K562 (cell line): ENCODE measurements at regions not wholly inside any gene's neighbourhood (a gene's known extent, or its start where the extent isn't known, plus 50 kb on each side); places are given as distances from the start of the nearest gene placed in this dataset.

Experiments
- AFF4 ChIP-seq: sonication (generic); formaldehyde crosslinking; IDR thresholded peaks from 2 replicates; pipeline ENCODE4 v1.8.0; 2023; ENCODE audit warnings: mild to moderate bottlenecking, missing genetic modification reagents
- EGR1 ChIP-seq: fragments of 450-650 bp; conservative IDR thresholded peaks from 2 replicates; pipeline ENCODE4 v1.6.1; 2017; ENCODE audit warnings: mild to moderate bottlenecking
- HDAC1 ChIP-seq, 2 experiments: fragments of 450-650 bp; IDR thresholded peaks; 2 replicates each; pipeline ENCODE4 v1.6.1; 2016 to 2017; ENCODE audit warnings: inconsistent platforms in 1 of 2, mild to moderate bottlenecking in 1 of 2, moderate library complexity in 1 of 2
- HMG20A ChIP-seq: fragments of 450-650 bp; formaldehyde crosslinking; conservative IDR thresholded peaks from 2 replicates; pipeline ENCODE4 v1.4.0; 2020; ENCODE audit warnings: mild to moderate bottlenecking, mixed read lengths
- HNRNPLL ChIP-seq: fragments of 200-400 bp; formaldehyde crosslinking; IDR thresholded peaks from 2 replicates; pipeline ENCODE4 v1.6.1; 2017; ENCODE audit warnings: low read length, low read depth, mild to moderate bottlenecking; ENCODE audit not compliant: poor library complexity, severe bottlenecking
- IRF2 ChIP-seq: sonication (generic); formaldehyde crosslinking; IDR thresholded peaks from 2 replicates; pipeline ENCODE4 v1.8.1; 2022; ENCODE audit warnings: mild to moderate bottlenecking, missing genetic modification reagents
- IRF9 ChIP-seq: fragments of 450-650 bp; IDR thresholded peaks from 2 replicates; pipeline ENCODE4 v1.6.1; 2016; ENCODE audit warnings: missing biosample characterization, missing genetic modification characterization
- NFE2 ChIP-seq: IDR thresholded peaks from 2 replicates; pipeline ENCODE4 v1.6.1; 2014; ENCODE audit warnings: antibody characterized with exemption, low read depth
- NKRF ChIP-seq: fragments of 450-650 bp; IDR thresholded peaks from 2 replicates; pipeline ENCODE4 v1.6.1; 2016; ENCODE audit warnings: borderline replicate concordance
- NRF1 ChIP-seq, 2 experiments: fragments of 450-650 bp; IDR thresholded peaks in 1 of 2; conservative IDR thresholded peaks in 1 of 2; 2 replicates each; pipeline ENCODE4 v1.6.1; 2014; ENCODE audit warnings: mild to moderate bottlenecking in 2 of 2
- SOX6 ChIP-seq: fragments of 450-650 bp; IDR thresholded peaks from 2 replicates; pipeline ENCODE4 v1.6.1; 2014; ENCODE audit warnings: mild to moderate bottlenecking
- SUPT5H ChIP-seq: fragments of 450-650 bp; IDR thresholded peaks from 2 replicates; pipeline ENCODE4 v1.6.1; 2016
- TAF1 ChIP-seq: IDR thresholded peaks from 2 replicates; pipeline ENCODE4 v1.6.1; 2011; ENCODE audit warnings: mild to moderate bottlenecking, low read length, moderate library complexity; ENCODE audit not compliant: insufficient read depth, control insufficient read depth, severe bottlenecking; ENCODE audit errors: extremely low read depth
- ZBTB2 ChIP-seq: fragments of 450-650 bp; IDR thresholded peaks from 2 replicates; pipeline ENCODE4 v1.6.1; 2016; ENCODE audit warnings: antibody characterized with exemption
- ZBTB33 ChIP-seq: sonication (generic); formaldehyde crosslinking; IDR thresholded peaks from 2 replicates; pipeline ENCODE4 v1.8.1; 2023; ENCODE audit warnings: mild to moderate bottlenecking, missing genetic modification reagents
- ZNF586 ChIP-seq: fragments of 450-650 bp; formaldehyde crosslinking; conservative IDR thresholded peaks from 2 replicates; pipeline ENCODE4 v1.4.0; 2020; ENCODE audit warnings: mild to moderate bottlenecking, moderate library complexity
- ZNF778 ChIP-seq: fragments of 450-650 bp; formaldehyde crosslinking; IDR thresholded peaks from 2 replicates; pipeline ENCODE4 v1.4.0; 2020; ENCODE audit warnings: mild to moderate bottlenecking, moderate library complexity

GRCh38 chr6:156686995-156687788 lies 90.0 kb upstream of the ARID1B start (continued):
- TF ChIP-seq ZBTB33 (CRISPR knock-in tag) (0 out of 2 replicates have a peak, but pooled peaks have one; percentile 9), NRF1 (conservative IDR thresholded peaks at IDR 0.05 in 1 of 2, IDR thresholded peaks at IDR 0.05 in 1 of 2) (peak in 1 of 2 experiments; percentile 46; a peak in 2 of 4 replicates), IRF2 (CRISPR knock-in tag) (no peak), AFF4 (0 out of 2 replicates have a peak, but pooled peaks have one; percentile 10), HMG20A (CRISPR knock-in tag) (no peak), NFE2 (no peak), TAF1 (peak; percentile 94), SOX6 (peak; percentile 15; the same call in 1 of the 2 replicates), HDAC1 (IDR thresholded peaks at IDR 0.05) (peak; percentile 69 to 79), ZNF778 (CRISPR knock-in tag) (no peak), EGR1 (peak; percentile 55), HNRNPLL (peak; percentile 27), SUPT5H (peak; percentile 95), NKRF (peak; percentile 35; the same call in 1 of the 2 replicates), ZBTB2 (peak; percentile 32; the same call in 1 of the 2 replicates), IRF9 (no peak), ZNF586 (CRISPR knock-in tag) (no peak)
